Neutrophil (primary cell): ENCODE measurements at regions not wholly inside any gene's neighbourhood (a gene's known extent, or its start where the extent isn't known, plus 50 kb on each side); places are given as distances from the start of the nearest gene placed in this dataset.
"Not testable (repeated sequence)": the region's sequence is repeated elsewhere in the genome, so short reads cannot be mapped to it uniquely, and the experiment has no call there.

Experiments used
- H3K27ac ChIP-seq: fragments of 200-600 bp; sonication (generic); 2 replicates; pipeline ENCODE4 v1.5.1; 2016; ENCODE audit warnings: mild to moderate bottlenecking, moderate library complexity
- H3K27me3 ChIP-seq: fragments of 200-600 bp; sonication (generic); 2 replicates; pipeline ENCODE4 v1.6.0; 2016; ENCODE audit warnings: mild to moderate bottlenecking
- H3K36me3 ChIP-seq: fragments of 200-600 bp; sonication (generic); 2 replicates; pipeline ENCODE4 v1.5.1; 2017
- H3K4me1 ChIP-seq, 2 experiments: fragments of 200-600 bp in 1 of 2; sonication (generic) in 1 of 2; 1 replicate in 1 of 2; 2 replicates in 1 of 2; pipeline versions ENCODE4 v1.5.1 to v1.6.1; 2013 to 2016; ENCODE audit warnings: low read depth in 1 of 2, low read length in 1 of 2, mild to moderate bottlenecking in 1 of 2, moderate library complexity in 1 of 2; ENCODE audit not compliant: control insufficient read depth in 1 of 2, insufficient read depth in 1 of 2
- H3K4me3 ChIP-seq, 2 experiments: fragments of 200-600 bp in 1 of 2; sonication (generic) in 1 of 2; 1 replicate in 1 of 2; 2 replicates in 1 of 2; pipeline ENCODE4 v1.5.1; 2013 to 2016; ENCODE audit warnings: low read depth in 1 of 2, low read length in 1 of 2, mild to moderate bottlenecking in 1 of 2, moderate library complexity in 1 of 2
- H3K9me3 ChIP-seq: fragments of 200-600 bp; sonication (generic); 2 replicates; pipeline ENCODE4 v1.5.1; 2016
- CTCF ChIP-seq: fragments of 200-600 bp; sonication (generic); IDR thresholded peaks from 2 replicates; pipeline ENCODE4 v1.5.1; 2016; ENCODE audit warnings: antibody characterized with exemption

DNA sequence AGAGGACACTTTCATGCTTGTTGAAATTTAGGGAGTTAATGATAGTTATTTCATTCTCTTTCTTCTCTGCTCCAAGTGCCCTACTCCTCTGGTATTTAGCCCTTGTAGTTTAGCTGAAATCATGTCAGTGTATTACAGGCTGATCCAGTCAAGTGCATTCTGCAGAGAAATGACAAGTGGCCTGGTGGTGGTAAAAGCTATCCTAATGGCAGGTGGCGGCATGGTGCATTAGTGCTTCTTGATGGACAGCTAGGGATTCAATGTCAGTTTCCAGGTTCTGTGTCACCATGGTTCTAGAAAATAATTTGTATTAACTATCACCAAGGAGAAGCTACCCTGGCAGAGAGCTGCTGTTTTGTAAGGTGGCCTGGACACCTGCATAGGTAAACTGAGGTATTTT, 90.0 kb upstream of the BNIP2 start:
- no peak overlapping the region for H3K4me3 ChIP-seq
- TF ChIP-seq CTCF: no peak
- H3K4me1 ChIP-seq: no peaks in the 10 kb centered on the region
- H3K27ac ChIP-seq: no peak overlapping the region
- H3K9me3 ChIP-seq: no peaks in the 10 kb centered on the region
- no peaks in the 10 kb centered on the region for H3K36me3 ChIP-seq
- no peaks in the 10 kb centered on the region for H3K27me3 ChIP-seq

DNA sequence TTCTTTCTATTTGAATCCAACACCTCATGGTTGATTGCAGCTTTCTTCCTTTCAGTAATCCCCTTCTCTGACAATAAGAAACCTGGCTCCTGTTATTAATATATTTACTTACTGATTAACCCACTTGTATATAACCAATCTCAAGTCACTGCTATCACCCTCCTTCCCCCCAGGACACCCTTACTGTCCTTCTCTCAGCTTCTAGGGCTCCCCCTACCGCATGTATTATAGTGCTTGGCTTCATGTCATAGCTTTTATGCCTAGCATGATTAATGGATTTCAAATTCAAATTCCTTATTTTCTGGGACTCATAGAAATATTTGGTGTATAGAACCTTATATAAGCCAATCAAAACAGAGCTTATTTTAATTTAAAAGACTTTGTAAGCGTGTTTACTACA, 75.7 kb upstream of the BNIP2 start:
- H3K4me3 ChIP-seq: no peak overlapping the region
- TF ChIP-seq CTCF: no peak
- H3K27me3 ChIP-seq: peaks cover 20% of the 10 kb centered on the region
- H3K36me3 ChIP-seq: no peaks in the 10 kb centered on the region
- H3K27ac ChIP-seq: no peak overlapping the region
- no peaks in the 10 kb centered on the region for H3K4me1 ChIP-seq
- no peaks in the 10 kb centered on the region for H3K9me3 ChIP-seq

- Histone ChIP-seq H3K4me3 (no peak overlapping the region), H3K4me1 (no peaks in the 10 kb centered on the region), H3K27ac (no peak overlapping the region), H3K9me3 (no peaks in the 10 kb centered on the region), H3K27me3 (peaks cover 20% of the 10 kb centered on the region), H3K36me3 (no peaks in the 10 kb centered on the region)
- TF ChIP-seq CTCF: no peak
These were observed 73.4 kb upstream of the BNIP2 start for GRCh38 chr15:59762558-59762957.

DNA sequence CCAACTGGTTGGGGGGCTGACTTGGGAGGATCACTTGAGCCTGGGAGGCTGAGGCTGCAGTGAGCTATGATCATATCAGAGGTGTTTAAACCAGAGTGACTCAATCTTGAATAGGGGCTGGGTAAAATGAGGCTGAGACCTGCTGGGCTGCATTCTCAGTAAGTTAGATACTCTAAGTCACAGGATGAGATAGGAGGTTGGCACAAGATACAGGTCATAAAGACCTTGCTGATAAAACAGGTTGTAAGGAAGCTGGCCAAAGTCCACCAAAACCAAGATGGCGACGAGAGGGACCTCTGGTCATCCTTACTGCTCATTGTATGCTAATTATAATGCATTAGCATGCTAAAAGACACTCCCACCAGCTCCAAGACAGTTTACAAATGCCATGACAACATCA, 71.1 kb upstream of the BNIP2 start:
- H3K4me3 ChIP-seq, H3K27ac ChIP-seq, H3K36me3 ChIP-seq, H3K9me3 ChIP-seq, H3K4me1 ChIP-seq: not testable (repeated sequence)
- H3K27me3 ChIP-seq: peaks cover 29% of the 10 kb centered on the region

- no peak overlapping the region for H3K27ac ChIP-seq
- no peak for TF ChIP-seq CTCF
- H3K9me3 ChIP-seq: no peaks in the 10 kb centered on the region
- H3K36me3 ChIP-seq: no peaks in the 10 kb centered on the region
- peaks cover 16% of the 10 kb centered on the region for H3K27me3 ChIP-seq
- no peaks in the 10 kb centered on the region for H3K4me1 ChIP-seq
- no peak overlapping the region for H3K4me3 ChIP-seq
These were observed 62.7 kb upstream of the BNIP2 start for GRCh38 chr15:59751552-59752413.

DNA sequence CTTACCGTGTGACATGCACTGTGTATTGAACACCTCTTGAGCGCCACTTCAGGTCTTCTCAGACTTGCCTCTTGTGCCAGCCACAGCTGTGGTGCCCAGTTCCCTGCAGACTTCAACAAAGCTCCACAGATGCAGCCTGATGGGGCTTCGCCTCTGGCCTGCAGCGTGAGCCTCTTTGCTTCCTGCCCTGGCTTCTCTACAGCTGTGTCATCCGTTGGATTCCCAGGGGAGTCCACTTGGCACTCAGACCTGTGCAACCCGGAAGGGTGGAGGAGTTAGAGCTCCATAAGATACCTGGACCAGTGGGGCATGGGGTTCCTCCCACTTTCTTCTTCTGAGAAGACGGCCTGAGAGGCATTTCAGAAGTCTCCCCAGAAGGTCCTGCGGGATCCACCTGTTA, 57.7 kb upstream of the BNIP2 start:
- Histone ChIP-seq H3K27me3 (peaks cover 18% of the 10 kb centered on the region), H3K4me3 (no peak overlapping the region), H3K27ac (no peak overlapping the region)

More for the DNA sequence above, 57.7 kb upstream of the BNIP2 start:
- H3K4me1 ChIP-seq: no peaks in the 10 kb centered on the region
- no peak for TF ChIP-seq CTCF
- no peaks in the 10 kb centered on the region for H3K36me3 ChIP-seq
- H3K9me3 ChIP-seq: no peaks in the 10 kb centered on the region
